ENCODE measurements at regions not wholly inside any gene's neighbourhood (a gene's known extent, or its start where the extent isn't known, plus 50 kb on each side); places are given as distances from the start of the nearest gene placed in this dataset.
"Not testable (repeated sequence)": the region's sequence is repeated elsewhere in the genome, so short reads cannot be mapped to it uniquely, and the experiment has no call there.

GRCh38 chr4:103412646-103413045 is 214.5 kb upstream of the CENPE start:
- not testable (repeated sequence) for DNase-seq

DNA sequence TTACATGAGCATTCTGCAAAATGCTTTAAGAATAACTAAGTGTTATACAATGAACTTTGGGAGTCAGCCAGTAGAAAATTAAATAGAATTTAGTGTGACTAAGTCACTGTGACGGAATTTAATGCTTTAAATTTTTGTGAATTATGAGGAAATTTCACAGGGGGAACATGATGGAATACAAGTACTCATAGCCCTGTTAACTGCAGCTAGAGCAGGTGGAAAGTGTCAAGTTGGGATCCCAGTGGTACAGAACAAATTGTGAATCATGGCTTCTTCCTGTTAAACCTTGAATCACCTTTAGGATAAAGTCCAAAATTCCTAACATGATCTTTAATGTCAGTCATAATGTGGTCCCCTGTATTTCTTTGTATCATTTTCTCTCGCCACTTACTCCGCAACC is 212.2 kb upstream of the CENPE start:
- DNase-seq: no peak

- DNase-seq: no peak
These were observed 207.3 kb upstream of the CENPE start for GRCh38 chr4:103405415-103405814.

DNA sequence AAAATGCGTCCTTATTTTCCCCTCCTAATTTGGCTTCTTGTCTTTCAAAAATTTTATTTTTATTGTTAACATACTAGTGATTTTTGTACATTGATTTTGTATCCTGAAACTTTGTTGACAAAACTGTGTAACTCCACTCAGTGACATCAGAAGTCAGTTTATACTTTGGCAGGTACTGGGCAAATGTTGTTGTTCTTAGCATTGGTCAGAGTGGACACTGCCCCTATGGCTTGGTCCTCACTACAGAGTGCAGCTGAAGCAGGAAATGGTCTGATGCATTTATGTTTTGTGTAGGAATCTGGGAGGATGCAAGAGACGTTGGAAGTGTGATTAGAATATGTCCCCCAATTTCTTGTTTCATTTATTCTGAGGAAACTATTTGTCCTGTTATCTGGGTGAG is 205.5 kb upstream of the CENPE start:
- no peak for DNase-seq

DNA sequence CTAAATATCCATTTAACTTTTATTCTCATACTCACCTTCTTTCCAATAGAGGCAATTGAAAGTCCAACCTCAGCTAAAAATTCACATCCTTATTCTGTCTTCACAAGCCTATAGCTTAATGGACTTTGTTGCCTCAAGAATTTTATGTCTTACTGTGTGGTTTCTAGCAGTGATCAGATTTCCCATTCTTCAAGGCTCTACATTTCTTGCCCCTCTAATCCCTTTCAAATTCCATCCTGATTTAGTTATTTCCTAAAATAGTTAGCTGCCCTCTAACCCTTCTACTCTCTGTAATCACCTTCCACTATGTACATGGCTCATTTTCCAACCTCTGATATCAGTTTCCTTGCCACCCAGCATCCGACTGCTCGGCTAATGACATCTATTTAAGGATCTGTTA is 204.1 kb upstream of the CENPE start:
- DNase-seq: no peak

DNA sequence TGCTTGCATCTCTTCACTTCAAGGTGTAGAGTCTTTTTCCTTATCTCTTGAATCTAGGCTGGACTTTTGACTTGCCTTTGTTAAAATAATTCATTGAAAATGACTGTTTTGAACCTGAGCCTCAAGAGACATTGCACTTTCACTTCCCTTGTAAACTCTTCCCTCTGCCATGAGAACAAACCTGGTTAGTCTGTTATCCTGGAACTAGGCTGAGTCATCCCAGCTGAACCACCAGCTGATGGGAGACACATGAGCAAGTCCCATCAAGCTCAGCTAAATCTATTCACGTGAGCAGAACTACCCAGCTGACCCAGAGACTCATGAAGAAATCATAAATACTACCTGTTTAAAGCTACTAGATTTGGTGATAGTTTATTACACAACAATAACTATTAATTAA is 202.3 kb upstream of the CENPE start:
- no peak for DNase-seq

- no peak for DNase-seq
These were observed 199.4 kb upstream of the CENPE start for GRCh38 chr4:103397541-103397940.

- DNase-seq: not testable (repeated sequence)
These were observed 189.4 kb upstream of the CENPE start for GRCh38 chr4:103387508-103388011.

DNA sequence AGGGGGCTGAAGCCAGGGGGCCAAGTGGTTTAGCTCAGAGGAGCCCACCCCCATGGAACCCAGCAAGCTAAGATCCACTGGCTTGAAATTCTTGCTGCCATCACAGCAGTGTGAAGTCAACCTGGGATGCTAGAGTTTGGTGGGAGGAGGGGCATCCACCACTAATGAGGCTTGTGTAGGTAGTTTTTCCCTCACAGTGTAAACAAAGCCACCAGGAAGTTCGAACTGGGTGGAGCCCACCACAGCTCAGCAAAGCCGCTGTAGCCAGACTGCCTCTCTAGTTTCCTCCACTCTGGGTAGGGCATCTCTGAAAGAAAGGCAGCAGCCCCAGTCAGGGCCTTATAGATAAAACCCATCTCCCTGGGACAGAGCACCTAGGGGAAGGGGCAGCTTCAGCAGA is 187.4 kb upstream of the CENPE start:
- not testable (repeated sequence) for DNase-seq

- no peak for DNase-seq
These were observed 177.1 kb upstream of the CENPE start for GRCh38 chr4:103375278-103375677.

- no peak for DNase-seq
These were observed 176.6 kb upstream of the CENPE start for GRCh38 chr4:103374758-103375157.

DNA sequence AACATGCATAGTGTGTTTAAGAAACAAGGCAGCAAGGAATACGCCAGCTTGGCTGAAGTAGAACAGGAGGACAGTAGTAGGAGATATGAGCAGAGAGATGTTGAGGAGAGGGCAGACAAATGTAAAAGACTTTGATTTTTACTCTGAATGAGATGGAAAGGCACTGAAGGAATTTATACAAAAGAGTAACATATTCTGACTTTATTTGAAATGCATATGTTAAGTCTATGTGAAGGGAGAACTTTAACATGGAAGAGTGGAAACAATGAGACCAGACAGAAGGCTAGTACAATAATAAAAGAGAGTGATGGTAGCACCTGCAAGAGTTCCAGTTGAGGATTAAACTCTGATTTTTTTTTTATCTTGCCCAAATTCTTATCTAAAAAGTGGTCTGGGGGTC is 176.2 kb upstream of the CENPE start:
- DNase-seq: no peak

- DNase-seq: no peak
These were observed 173.9 kb upstream of the CENPE start for GRCh38 chr4:103372002-103372558.

- DNase-seq: no peak
These were observed 172.2 kb upstream of the CENPE start for GRCh38 chr4:103370336-103370735.

DNA sequence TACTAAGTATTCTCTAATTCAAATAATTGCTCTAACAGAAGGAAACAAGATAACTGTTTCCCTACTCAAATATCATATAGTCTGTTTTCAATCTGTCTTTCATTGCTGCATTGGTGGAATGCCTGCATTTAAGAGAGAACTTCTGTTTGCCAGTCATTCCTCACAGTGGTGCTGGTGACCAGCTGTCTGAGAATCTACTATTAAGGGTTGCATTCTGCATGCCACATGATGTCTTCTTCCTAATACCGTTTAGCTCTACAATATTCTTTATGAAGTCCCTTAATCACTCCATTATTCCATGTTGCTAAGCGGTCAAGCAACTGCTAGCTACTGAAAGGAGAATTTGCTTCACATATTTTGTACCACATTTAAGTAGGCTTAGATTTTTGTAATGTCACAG is 167.1 kb upstream of the CENPE start:
- DNase-seq: no peak

DNA sequence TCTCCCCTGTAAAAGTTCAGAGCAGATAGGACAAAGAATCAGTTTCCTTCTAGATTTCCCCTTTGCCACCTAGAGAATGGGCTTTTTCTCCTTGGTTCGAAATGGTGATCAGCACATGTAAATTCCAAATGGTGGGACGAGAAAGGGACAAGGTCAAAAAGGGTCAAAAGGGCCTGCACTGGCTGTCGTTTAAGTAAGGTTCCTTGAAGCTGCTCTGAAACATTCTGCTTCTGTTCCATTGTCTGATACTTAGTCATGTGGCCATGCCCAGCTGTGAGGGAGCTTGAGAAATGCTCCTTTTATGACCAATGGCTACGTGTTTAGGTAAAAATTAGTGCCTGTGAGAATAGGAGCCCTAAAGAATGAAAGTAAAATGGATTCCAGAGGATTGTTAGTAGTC is 165.9 kb upstream of the CENPE start:
- no peak for DNase-seq

DNA sequence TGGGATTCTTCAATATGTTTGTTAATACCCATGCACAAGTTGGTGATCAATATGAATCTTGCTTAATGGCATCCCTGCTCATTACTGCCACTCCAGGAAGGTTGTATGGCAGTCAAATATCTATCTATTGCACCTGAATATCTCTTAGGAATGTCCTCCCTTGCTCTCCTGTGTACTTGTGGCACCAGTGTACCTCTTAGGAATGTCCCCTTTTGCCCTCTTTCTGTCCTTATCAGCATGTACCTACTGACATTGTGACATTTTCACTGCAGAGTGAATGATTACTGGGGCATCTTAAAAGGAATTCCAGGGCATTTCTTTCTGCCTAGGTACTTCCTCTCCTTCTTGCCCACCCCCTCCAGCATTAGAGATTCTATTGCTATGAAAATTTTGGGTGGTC is 163.8 kb upstream of the CENPE start:
- no peak for DNase-seq

- DNase-seq: no peak
These were observed 161.8 kb upstream of the CENPE start for GRCh38 chr4:103359900-103360299.

- DNase-seq: no peak
These were observed 155.9 kb upstream of the CENPE start for GRCh38 chr4:103354006-103354405.

GRCh38 chr4:103329642-103330041 is 131.5 kb upstream of the CENPE start:
- DNase-seq: no peak

DNA sequence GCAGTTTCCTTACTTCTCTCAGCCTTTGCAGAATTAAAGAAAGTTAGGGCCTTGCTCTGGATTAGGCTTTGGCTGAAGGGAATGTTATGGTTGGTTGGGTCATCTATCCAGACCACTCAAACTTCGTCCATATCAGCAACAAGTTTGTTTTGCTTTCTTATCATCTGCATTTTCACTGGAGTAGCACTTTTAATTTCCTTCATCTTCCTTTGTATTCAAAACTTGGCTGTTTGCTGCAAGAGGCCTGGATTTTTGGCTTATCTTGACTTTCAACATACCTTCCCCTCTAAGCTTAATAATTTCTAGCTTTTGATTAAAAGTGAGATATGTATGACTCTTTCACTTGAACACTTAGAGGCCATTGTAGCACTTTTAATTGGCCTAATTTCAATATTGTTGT is 126.7 kb upstream of the CENPE start:
- no peak for DNase-seq

- DNase-seq: no peak
These were observed 120.2 kb upstream of the CENPE start for GRCh38 chr4:103318327-103318726.

DNA sequence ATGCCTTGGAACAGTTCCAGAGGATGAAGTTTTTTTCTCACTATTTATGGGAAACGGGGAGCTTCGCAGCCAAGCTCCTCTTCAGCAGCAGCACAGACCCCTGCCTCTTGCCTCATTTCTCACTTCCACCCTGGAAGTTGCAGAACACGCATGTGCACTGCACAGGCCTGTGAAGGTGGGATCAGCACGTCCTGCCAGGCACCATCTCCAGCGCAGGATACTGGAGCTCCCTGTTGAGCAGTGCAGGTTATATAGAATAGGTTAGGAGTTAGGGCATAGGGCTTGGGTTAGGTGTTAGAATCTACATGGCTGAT is 110.1 kb upstream of the CENPE start:
- DNase-seq: no peak

- no peak for DNase-seq
These were observed 109.5 kb upstream of the CENPE start for GRCh38 chr4:103307453-103308247.

- no peak for DNase-seq
These were observed 108.8 kb upstream of the CENPE start for GRCh38 chr4:103306870-103307375.

Measured in NCI-H345 (cell line).